ENCODE measurements at regions not wholly inside any gene's neighbourhood (a gene's known extent, or its start where the extent isn't known, plus 50 kb on each side); places are given as distances from the start of the nearest gene placed in this dataset.

- Histone ChIP-seq H3K27ac (ENCODE audit: low read length) (no peak overlapping the region), H3K4me3 (ENCODE audit: low read length) (no peak overlapping the region), H3K9me3 (ENCODE audit: control insufficient read depth, low read depth, low read length) (no peaks in the 10 kb centered on the region), H3K36me3 (ENCODE audit: control insufficient read depth, insufficient read depth, low read length) (no peaks in the 10 kb centered on the region), H3K27me3 (ENCODE audit: control insufficient read depth, insufficient read depth, low read length) (peaks cover 2% of the 10 kb centered on the region), H3K4me1 (ENCODE audit: control insufficient read depth, insufficient read depth, low read length) (no peaks in the 10 kb centered on the region)
- DNase-seq: no peak
Observed at GRCh38 chr2:137842430-137842829, 121.8 kb upstream of the HNMT start.

GRCh38 chr2:137842952-137843351 lies 121.3 kb upstream of the HNMT start:
- Histone ChIP-seq H3K36me3 (ENCODE audit: control insufficient read depth, insufficient read depth, low read length) (no peaks in the 10 kb centered on the region), H3K9me3 (ENCODE audit: control insufficient read depth, low read depth, low read length) (no peaks in the 10 kb centered on the region), H3K4me1 (ENCODE audit: control insufficient read depth, insufficient read depth, low read length) (no peaks in the 10 kb centered on the region), H3K4me3 (ENCODE audit: low read length) (no peak overlapping the region), H3K27me3 (ENCODE audit: control insufficient read depth, insufficient read depth, low read length) (no peaks in the 10 kb centered on the region), H3K27ac (ENCODE audit: low read length) (no peak overlapping the region)
- 33% methylated on average over 1 of the region's 3 CpGs for WGBS (ENCODE audit: insufficient coverage, low lambda C conversion rate)
- no peak for DNase-seq

- H3K4me1 ChIP-seq (ENCODE audit: control insufficient read depth, insufficient read depth, low read length): no peaks in the 10 kb centered on the region
- H3K9me3 ChIP-seq (ENCODE audit: control insufficient read depth, low read depth, low read length): no peaks in the 10 kb centered on the region
- no peak overlapping the region for H3K4me3 ChIP-seq (ENCODE audit: low read length)
- no peaks in the 10 kb centered on the region for H3K36me3 ChIP-seq (ENCODE audit: control insufficient read depth, insufficient read depth, low read length)
- no peak for DNase-seq
- no peak overlapping the region for H3K27ac ChIP-seq (ENCODE audit: low read length)
- H3K27me3 ChIP-seq (ENCODE audit: control insufficient read depth, insufficient read depth, low read length): no peaks in the 10 kb centered on the region
Observed at GRCh38 chr2:137845422-137845821, 118.9 kb upstream of the HNMT start.

- H3K4me3 ChIP-seq (ENCODE audit: low read length): no peak overlapping the region
- no CpG with 5 or more reads among the region's 2 CpGs for WGBS (ENCODE audit: insufficient coverage, low lambda C conversion rate)
- no peak overlapping the region for H3K27ac ChIP-seq (ENCODE audit: low read length)
- no peak for DNase-seq
- H3K9me3 ChIP-seq (ENCODE audit: control insufficient read depth, low read depth, low read length): no peaks in the 10 kb centered on the region
- no peaks in the 10 kb centered on the region for H3K27me3 ChIP-seq (ENCODE audit: control insufficient read depth, insufficient read depth, low read length)
- no peaks in the 10 kb centered on the region for H3K4me1 ChIP-seq (ENCODE audit: control insufficient read depth, insufficient read depth, low read length)
- H3K36me3 ChIP-seq (ENCODE audit: control insufficient read depth, insufficient read depth, low read length): no peaks in the 10 kb centered on the region
Observed at GRCh38 chr2:137846993-137847392, 117.3 kb upstream of the HNMT start.

GRCh38 chr2:137847443-137847842 lies 116.8 kb upstream of the HNMT start:
- Histone ChIP-seq H3K9me3 (ENCODE audit: control insufficient read depth, low read depth, low read length) (no peaks in the 10 kb centered on the region), H3K27me3 (ENCODE audit: control insufficient read depth, insufficient read depth, low read length) (no peaks in the 10 kb centered on the region), H3K36me3 (ENCODE audit: control insufficient read depth, insufficient read depth, low read length) (no peaks in the 10 kb centered on the region), H3K4me1 (ENCODE audit: control insufficient read depth, insufficient read depth, low read length) (no peaks in the 10 kb centered on the region), H3K27ac (ENCODE audit: low read length) (no peak overlapping the region), H3K4me3 (ENCODE audit: low read length) (no peak overlapping the region)
- DNase-seq: peak in 1 of 2 donors; percentile 4

- H3K36me3 ChIP-seq (ENCODE audit: control insufficient read depth, insufficient read depth, low read length): no peaks in the 10 kb centered on the region
- H3K4me3 ChIP-seq (ENCODE audit: low read length): no peak overlapping the region
- 6% methylated on average over 2 of the region's 3 CpGs for WGBS (ENCODE audit: insufficient coverage, low lambda C conversion rate)
- H3K27ac ChIP-seq (ENCODE audit: low read length): no peak overlapping the region
- no peaks in the 10 kb centered on the region for H3K27me3 ChIP-seq (ENCODE audit: control insufficient read depth, insufficient read depth, low read length)
- no peaks in the 10 kb centered on the region for H3K9me3 ChIP-seq (ENCODE audit: control insufficient read depth, low read depth, low read length)
- no peaks in the 10 kb centered on the region for H3K4me1 ChIP-seq (ENCODE audit: control insufficient read depth, insufficient read depth, low read length)
- DNase-seq: no peak
Observed at GRCh38 chr2:137857881-137858280, 106.4 kb upstream of the HNMT start.

GRCh38 chr2:137862651-137863050 lies 101.6 kb upstream of the HNMT start:
- Histone ChIP-seq H3K9me3 (ENCODE audit: control insufficient read depth, low read depth, low read length) (no peaks in the 10 kb centered on the region), H3K27me3 (ENCODE audit: control insufficient read depth, insufficient read depth, low read length) (no peaks in the 10 kb centered on the region), H3K4me1 (ENCODE audit: control insufficient read depth, insufficient read depth, low read length) (no peaks in the 10 kb centered on the region), H3K36me3 (ENCODE audit: control insufficient read depth, insufficient read depth, low read length) (no peaks in the 10 kb centered on the region), H3K4me3 (ENCODE audit: low read length) (no peak overlapping the region), H3K27ac (ENCODE audit: low read length) (no peak overlapping the region)
- WGBS (ENCODE audit: insufficient coverage, low lambda C conversion rate): 100% methylated on average over 1 of the region's 2 CpGs
- no peak for DNase-seq

GRCh38 chr2:137865954-137866540 lies 98.2 kb upstream of the HNMT start:
- Histone ChIP-seq H3K4me3 (ENCODE audit: low read length) (no peak overlapping the region), H3K36me3 (ENCODE audit: control insufficient read depth, insufficient read depth, low read length) (no peaks in the 10 kb centered on the region), H3K27me3 (ENCODE audit: control insufficient read depth, insufficient read depth, low read length) (no peaks in the 10 kb centered on the region), H3K9me3 (ENCODE audit: control insufficient read depth, low read depth, low read length) (no peaks in the 10 kb centered on the region), H3K27ac (ENCODE audit: low read length) (no peak overlapping the region), H3K4me1 (ENCODE audit: control insufficient read depth, insufficient read depth, low read length) (no peaks in the 10 kb centered on the region)
- DNase-seq: peak; percentile 17 to 27
- 0% methylated on average over 1 of the region's 2 CpGs for WGBS (ENCODE audit: insufficient coverage, low lambda C conversion rate)

GRCh38 chr2:137870682-137871081 lies 93.6 kb upstream of the HNMT start:
- DNase-seq: no peak
- Histone ChIP-seq H3K27me3 (ENCODE audit: control insufficient read depth, insufficient read depth, low read length) (no peaks in the 10 kb centered on the region), H3K27ac (ENCODE audit: low read length) (no peak overlapping the region), H3K4me3 (ENCODE audit: low read length) (no peak overlapping the region), H3K4me1 (ENCODE audit: control insufficient read depth, insufficient read depth, low read length) (peaks cover 2% of the 10 kb centered on the region), H3K9me3 (ENCODE audit: control insufficient read depth, low read depth, low read length) (no peaks in the 10 kb centered on the region), H3K36me3 (ENCODE audit: control insufficient read depth, insufficient read depth, low read length) (no peaks in the 10 kb centered on the region)
- WGBS (ENCODE audit: insufficient coverage, low lambda C conversion rate): no CpG with 5 or more reads among the region's 1 CpG

- DNase-seq: no peak
- no peak overlapping the region for H3K27ac ChIP-seq (ENCODE audit: low read length)
- no peaks in the 10 kb centered on the region for H3K9me3 ChIP-seq (ENCODE audit: control insufficient read depth, low read depth, low read length)
- no CpG with 5 or more reads among the region's 4 CpGs for WGBS (ENCODE audit: insufficient coverage, low lambda C conversion rate)
- no peaks in the 10 kb centered on the region for H3K36me3 ChIP-seq (ENCODE audit: control insufficient read depth, insufficient read depth, low read length)
- H3K4me1 ChIP-seq (ENCODE audit: control insufficient read depth, insufficient read depth, low read length): peaks cover 2% of the 10 kb centered on the region
- no peak overlapping the region for H3K4me3 ChIP-seq (ENCODE audit: low read length)
- no peaks in the 10 kb centered on the region for H3K27me3 ChIP-seq (ENCODE audit: control insufficient read depth, insufficient read depth, low read length)
Observed at GRCh38 chr2:137872577-137872976, 91.7 kb upstream of the HNMT start.

- H3K36me3 ChIP-seq (ENCODE audit: control insufficient read depth, insufficient read depth, low read length): no peaks in the 10 kb centered on the region
- no peak overlapping the region for H3K4me3 ChIP-seq (ENCODE audit: low read length)
- H3K27ac ChIP-seq (ENCODE audit: low read length): no peak overlapping the region
- H3K9me3 ChIP-seq (ENCODE audit: control insufficient read depth, low read depth, low read length): no peaks in the 10 kb centered on the region
- peaks cover 2% of the 10 kb centered on the region for H3K4me1 ChIP-seq (ENCODE audit: control insufficient read depth, insufficient read depth, low read length)
- no peaks in the 10 kb centered on the region for H3K27me3 ChIP-seq (ENCODE audit: control insufficient read depth, insufficient read depth, low read length)
- WGBS (ENCODE audit: insufficient coverage, low lambda C conversion rate): no CpG with 5 or more reads among the region's 5 CpGs
- DNase-seq: no peak
Observed at GRCh38 chr2:137873536-137874244, 90.6 kb upstream of the HNMT start.
